ENCODE measurements at regions not wholly inside any gene's neighbourhood (a gene's known extent, or its start where the extent isn't known, plus 50 kb on each side); places are given as distances from the start of the nearest gene placed in this dataset.

DNA sequence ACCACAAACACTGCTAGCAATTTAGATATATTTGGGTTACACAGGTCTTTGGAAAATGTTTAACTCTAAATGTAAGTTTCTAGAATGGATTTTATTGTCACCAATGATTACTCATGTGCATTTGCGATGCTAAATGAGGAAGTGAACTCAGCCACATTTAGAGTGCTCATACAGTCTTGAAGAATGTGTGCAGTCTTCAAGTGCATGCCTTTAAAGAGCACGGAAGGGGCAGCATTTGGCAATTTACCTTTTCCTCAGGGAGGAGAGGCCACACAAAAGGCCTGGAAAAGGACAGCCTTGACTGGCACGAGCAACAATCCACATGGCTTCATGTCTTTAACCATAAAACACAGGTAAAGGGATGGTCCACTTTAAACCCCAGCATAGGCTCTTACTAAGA lies 78.5 kb upstream of the STK17B start:
- peak overlapping the region; percentile 26 for H3K4me2 ChIP-seq (ENCODE audit: low read length)
- no peaks in the 10 kb centered on the region for H3K27me3 ChIP-seq (ENCODE audit: control insufficient read depth, insufficient read depth, low read length)
- H3K36me3 ChIP-seq (ENCODE audit: insufficient read depth, low read length) = peaks cover 4% of the 10 kb centered on the region
- peak overlapping the region; percentile 82 for H3K9ac ChIP-seq (ENCODE audit: low read depth, low read length)
- H3K9me3 ChIP-seq (replicated peaks; ENCODE audit: low read length) = no peaks in the 10 kb centered on the region
- H3K4me1 ChIP-seq (ENCODE audit: control insufficient read depth, insufficient read depth, low read length) = peaks cover 82% of the 10 kb centered on the region
- H3K4me3 ChIP-seq (ENCODE audit: low read length) = peak overlapping the region; percentile 19

DNA sequence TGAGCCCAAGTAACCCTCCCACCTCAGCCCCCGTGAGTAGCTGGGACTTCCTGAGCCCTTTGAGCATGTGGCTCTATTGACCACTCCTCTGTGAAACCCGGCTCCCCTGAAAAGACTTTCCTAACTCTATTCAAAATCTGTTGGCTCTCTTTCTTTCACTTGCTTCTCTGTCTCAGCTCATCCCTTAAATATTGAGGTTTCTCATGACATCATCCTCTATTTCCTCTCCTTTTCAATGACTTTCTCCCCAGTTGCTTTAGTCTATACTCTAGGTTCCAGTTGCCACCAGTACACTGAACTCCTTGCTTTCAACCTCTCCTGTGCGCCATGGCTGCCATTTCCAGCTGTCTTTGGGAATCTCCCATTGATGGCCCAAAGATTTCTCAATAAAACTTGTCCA lies 79.8 kb upstream of the STK17B start:
- H3K9me3 ChIP-seq (replicated peaks; ENCODE audit: low read length) = no peaks in the 10 kb centered on the region

DNA sequence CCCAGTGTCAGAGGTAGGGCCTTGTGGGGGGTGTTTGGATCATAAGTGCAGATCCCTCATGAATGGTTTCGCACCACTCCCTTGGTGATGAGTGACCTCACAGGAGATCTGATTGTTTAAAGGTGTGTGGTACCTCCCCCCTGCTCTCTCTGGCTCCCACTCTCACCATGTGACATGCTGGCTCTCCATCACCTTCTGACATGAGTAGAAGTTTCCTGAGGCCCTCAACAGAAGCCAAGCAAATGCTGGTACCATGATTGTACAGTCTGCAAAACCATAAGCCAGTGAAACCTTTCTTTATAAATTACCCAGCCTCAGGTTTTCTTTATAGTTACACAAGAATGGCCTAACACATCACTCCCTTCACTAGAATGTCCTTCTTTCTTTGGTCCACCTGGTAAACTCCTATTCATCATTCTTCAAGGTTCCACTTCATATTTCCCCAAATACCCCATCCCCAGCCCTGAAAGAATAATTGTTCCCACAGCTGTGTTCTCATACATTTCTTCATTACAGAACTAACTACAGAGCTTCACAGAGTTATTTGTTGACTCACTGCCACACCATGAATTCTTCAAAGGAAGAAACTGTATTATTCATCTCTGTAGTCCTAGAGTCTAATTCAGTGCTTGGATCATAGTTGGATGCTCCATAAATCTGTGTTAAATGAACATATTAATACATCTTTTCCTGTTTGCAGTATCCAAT lies 81.2 kb upstream of the STK17B start:
- peaks cover 65% of the 10 kb centered on the region for H3K4me1 ChIP-seq (ENCODE audit: control insufficient read depth, insufficient read depth, low read length)
- H3K9me3 ChIP-seq (replicated peaks; ENCODE audit: low read length) = no peaks in the 10 kb centered on the region
- peak overlapping the region; percentile 22 for H3K9ac ChIP-seq (ENCODE audit: low read depth, low read length)
- no peaks in the 10 kb centered on the region for H3K27me3 ChIP-seq (ENCODE audit: control insufficient read depth, insufficient read depth, low read length)
- peaks cover 4% of the 10 kb centered on the region for H3K36me3 ChIP-seq (ENCODE audit: insufficient read depth, low read length)
- H3K4me2 ChIP-seq (ENCODE audit: low read length) = no peak overlapping the region
- no peak overlapping the region for H3K4me3 ChIP-seq (ENCODE audit: low read length)

More for the DNA sequence above, 79.8 kb upstream of the STK17B start:
- H3K4me1 ChIP-seq (ENCODE audit: control insufficient read depth, insufficient read depth, low read length) = peaks cover 69% of the 10 kb centered on the region
- no peak overlapping the region for H3K4me3 ChIP-seq (ENCODE audit: low read length)
- H3K9ac ChIP-seq (ENCODE audit: low read depth, low read length) = no peak overlapping the region
- H3K36me3 ChIP-seq (ENCODE audit: insufficient read depth, low read length) = peaks cover 4% of the 10 kb centered on the region
- H3K4me2 ChIP-seq (ENCODE audit: low read length) = no peak overlapping the region
- no peaks in the 10 kb centered on the region for H3K27me3 ChIP-seq (ENCODE audit: control insufficient read depth, insufficient read depth, low read length)

DNA sequence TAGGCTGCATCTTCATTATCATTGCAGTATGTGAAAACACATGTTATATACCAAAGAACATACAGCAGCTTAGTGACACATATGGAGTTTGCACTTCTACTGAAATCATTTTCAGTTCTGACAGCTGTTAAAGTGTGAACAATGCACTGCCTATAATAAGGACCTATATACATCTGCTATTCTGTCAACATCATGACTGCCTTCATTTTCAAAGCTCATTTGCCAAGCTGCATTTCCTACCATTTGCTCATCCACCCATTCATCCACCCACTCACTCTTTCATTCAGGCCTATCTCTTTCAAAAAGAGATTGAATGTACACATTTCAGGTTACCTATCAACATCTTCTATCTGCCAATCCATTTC lies 81.7 kb upstream of the STK17B start:
- Histone ChIP-seq H3K36me3 (ENCODE audit: insufficient read depth, low read length) (peaks cover 4% of the 10 kb centered on the region), H3K27me3 (ENCODE audit: control insufficient read depth, insufficient read depth, low read length) (no peaks in the 10 kb centered on the region), H3K4me3 (ENCODE audit: low read length) (no peak overlapping the region), H3K4me1 (ENCODE audit: control insufficient read depth, insufficient read depth, low read length) (peaks cover 61% of the 10 kb centered on the region), H3K9me3 (replicated peaks; ENCODE audit: low read length) (no peaks in the 10 kb centered on the region), H3K9ac (ENCODE audit: low read depth, low read length) (no peak overlapping the region), H3K4me2 (ENCODE audit: low read length) (no peak overlapping the region)

DNA sequence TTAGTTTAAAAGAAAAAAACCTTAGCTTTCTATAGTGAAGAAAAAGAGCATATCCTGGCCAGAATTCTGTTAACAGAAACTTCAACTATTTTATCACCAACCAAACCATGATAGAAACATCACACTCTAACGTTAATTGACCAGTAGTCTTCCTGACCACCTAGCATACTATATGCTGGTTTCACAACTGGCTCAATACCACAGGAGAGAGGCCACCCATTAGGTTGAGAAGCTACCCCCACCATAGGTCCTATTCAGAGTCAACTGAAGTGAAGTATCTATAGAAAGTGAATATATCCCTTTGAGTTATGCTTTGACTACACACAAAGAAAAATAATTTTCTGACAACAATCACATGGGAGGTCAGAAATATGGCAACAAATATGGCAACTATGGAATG lies 85.2 kb upstream of the STK17B start:
- no peaks in the 10 kb centered on the region for H3K9me3 ChIP-seq (replicated peaks; ENCODE audit: low read length)
- H3K4me2 ChIP-seq (ENCODE audit: low read length) = no peak overlapping the region
- no peak overlapping the region for H3K4me3 ChIP-seq (ENCODE audit: low read length)
- no peaks in the 10 kb centered on the region for H3K27me3 ChIP-seq (ENCODE audit: control insufficient read depth, insufficient read depth, low read length)
- H3K36me3 ChIP-seq (ENCODE audit: insufficient read depth, low read length) = peaks cover 4% of the 10 kb centered on the region
- peaks cover 45% of the 10 kb centered on the region for H3K4me1 ChIP-seq (ENCODE audit: control insufficient read depth, insufficient read depth, low read length)
- H3K9ac ChIP-seq (ENCODE audit: low read depth, low read length) = no peak overlapping the region

DNA sequence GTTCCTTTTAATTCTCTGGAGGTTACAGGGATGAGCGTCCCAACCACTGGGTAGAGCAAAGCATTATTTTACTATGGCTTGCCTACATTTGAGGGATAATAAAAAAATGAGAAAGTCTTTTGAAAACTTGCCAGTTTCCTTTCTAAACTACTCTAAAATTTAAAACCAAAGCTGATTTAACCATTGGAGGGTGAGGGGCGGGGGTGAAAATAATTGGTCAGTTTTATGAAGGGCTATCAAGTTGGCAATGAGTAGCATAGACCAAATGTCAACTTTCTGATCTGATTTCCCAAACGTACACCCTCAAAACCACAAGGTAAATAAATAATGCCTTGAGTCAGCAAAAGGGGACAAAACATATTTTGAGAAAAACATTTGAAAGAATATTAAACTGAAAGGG lies 85.7 kb upstream of the STK17B start:
- Histone ChIP-seq H3K36me3 (ENCODE audit: insufficient read depth, low read length) (peaks cover 4% of the 10 kb centered on the region), H3K9me3 (replicated peaks; ENCODE audit: low read length) (no peaks in the 10 kb centered on the region), H3K9ac (ENCODE audit: low read depth, low read length) (no peak overlapping the region), H3K27me3 (ENCODE audit: control insufficient read depth, insufficient read depth, low read length) (no peaks in the 10 kb centered on the region), H3K4me1 (ENCODE audit: control insufficient read depth, insufficient read depth, low read length) (peaks cover 45% of the 10 kb centered on the region), H3K4me3 (ENCODE audit: low read length) (no peak overlapping the region), H3K4me2 (ENCODE audit: low read length) (no peak overlapping the region)

DNA sequence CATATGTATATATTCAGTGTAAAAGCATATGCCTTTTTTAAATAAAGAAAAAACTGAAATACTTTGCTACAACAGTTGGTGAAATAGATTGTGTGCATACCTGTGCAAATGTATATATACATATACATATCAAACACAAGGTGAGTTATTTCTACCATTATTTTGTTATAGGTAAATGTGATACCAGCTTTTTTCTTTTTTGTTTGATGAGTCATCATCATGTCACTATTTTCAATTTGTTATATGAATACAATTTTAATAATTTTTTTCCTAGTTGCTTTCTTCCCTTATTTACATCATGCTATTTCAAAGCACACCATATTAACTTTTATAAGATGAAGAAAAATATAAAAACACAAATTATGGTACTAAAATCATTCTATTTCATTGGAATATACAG lies 87.0 kb upstream of the STK17B start:
- H3K4me2 ChIP-seq (ENCODE audit: low read length) = no peak overlapping the region
- no peaks in the 10 kb centered on the region for H3K9me3 ChIP-seq (replicated peaks; ENCODE audit: low read length)
- no peaks in the 10 kb centered on the region for H3K36me3 ChIP-seq (ENCODE audit: insufficient read depth, low read length)
- H3K9ac ChIP-seq (ENCODE audit: low read depth, low read length) = no peak overlapping the region
- no peak overlapping the region for H3K4me3 ChIP-seq (ENCODE audit: low read length)
- H3K27me3 ChIP-seq (ENCODE audit: control insufficient read depth, insufficient read depth, low read length) = no peaks in the 10 kb centered on the region
- H3K4me1 ChIP-seq (ENCODE audit: control insufficient read depth, insufficient read depth, low read length) = peaks cover 32% of the 10 kb centered on the region

DNA sequence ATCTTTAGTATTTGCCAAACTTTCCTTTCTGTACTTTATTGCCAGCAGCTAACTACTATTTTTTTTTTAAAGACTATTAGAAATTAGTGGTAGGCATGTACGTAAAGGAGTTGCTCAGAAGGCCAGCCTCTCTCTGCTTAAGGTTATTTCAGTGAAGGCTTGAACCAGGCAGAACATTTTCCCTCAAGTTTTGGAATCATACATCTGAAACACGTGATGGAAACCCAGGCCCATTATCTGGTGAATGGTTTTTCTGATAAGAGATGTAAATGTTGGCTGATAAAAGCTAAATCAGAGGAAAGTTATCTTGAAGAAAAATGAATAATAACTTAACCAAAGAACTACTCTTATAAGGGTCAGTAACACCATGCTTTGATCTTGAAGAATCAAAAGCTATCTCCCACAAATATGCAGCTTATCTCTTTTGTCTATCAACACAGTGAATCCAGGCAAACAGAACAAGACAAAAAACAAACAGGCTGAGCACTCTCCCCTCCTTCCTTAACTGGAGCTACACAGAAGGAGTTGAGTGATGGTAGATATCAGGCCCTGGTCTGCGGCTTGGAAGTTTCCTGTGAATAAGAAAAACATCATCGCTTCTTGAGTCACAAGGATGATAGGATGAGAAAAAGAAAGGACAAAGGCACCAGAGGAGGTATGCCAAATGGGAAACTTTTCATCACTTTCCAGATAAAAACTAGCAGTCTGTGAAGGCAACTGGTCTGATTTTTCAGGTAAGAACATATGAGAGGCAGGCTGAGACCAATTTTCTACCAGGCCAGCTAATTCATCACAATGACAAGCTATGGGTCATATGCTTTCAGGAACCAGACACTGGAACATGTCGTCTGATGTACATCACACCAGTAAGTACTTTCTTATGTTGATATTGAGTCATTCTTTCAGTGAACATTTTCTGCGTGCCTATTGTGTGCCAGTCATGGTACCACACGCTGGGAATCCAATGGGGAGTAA lies 88.4 kb upstream of the STK17B start:
- H3K9ac ChIP-seq (ENCODE audit: low read depth, low read length) = peak overlapping the region; percentile 61
- peak overlapping the region; percentile 54 for H3K4me2 ChIP-seq (ENCODE audit: low read length)
- H3K4me3 ChIP-seq (ENCODE audit: low read length) = no peak overlapping the region
- peaks cover 29% of the 10 kb centered on the region for H3K4me1 ChIP-seq (ENCODE audit: control insufficient read depth, insufficient read depth, low read length)
- H3K36me3 ChIP-seq (ENCODE audit: insufficient read depth, low read length) = no peaks in the 10 kb centered on the region
- no peaks in the 10 kb centered on the region for H3K27me3 ChIP-seq (ENCODE audit: control insufficient read depth, insufficient read depth, low read length)
- H3K9me3 ChIP-seq (replicated peaks; ENCODE audit: low read length) = no peaks in the 10 kb centered on the region

DNA sequence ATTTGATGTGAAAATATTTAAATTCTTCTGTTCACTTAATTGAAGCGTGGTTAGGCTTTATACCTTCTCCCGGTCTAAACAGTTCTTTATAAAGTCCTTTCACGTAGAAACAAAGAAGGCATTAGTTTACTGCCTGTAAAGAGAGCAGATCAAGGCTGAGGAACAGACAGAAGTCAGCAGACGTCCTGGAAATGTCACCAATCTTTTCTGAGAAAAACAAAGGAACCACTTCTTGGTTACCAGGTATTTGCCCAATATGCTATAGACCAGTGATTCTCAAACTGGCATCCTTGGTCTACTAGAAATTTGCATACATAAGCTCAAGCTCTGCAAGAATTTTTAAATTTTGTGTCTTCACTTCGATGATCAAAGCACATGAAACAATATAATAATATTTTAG lies 89.2 kb upstream of the STK17B start:
- Histone ChIP-seq H3K4me2 (ENCODE audit: low read length) (peak overlapping the region; percentile 6), H3K27me3 (ENCODE audit: control insufficient read depth, insufficient read depth, low read length) (no peaks in the 10 kb centered on the region), H3K4me3 (ENCODE audit: low read length) (no peak overlapping the region), H3K4me1 (ENCODE audit: control insufficient read depth, insufficient read depth, low read length) (peaks cover 29% of the 10 kb centered on the region), H3K9me3 (replicated peaks; ENCODE audit: low read length) (no peaks in the 10 kb centered on the region), H3K36me3 (ENCODE audit: insufficient read depth, low read length) (no peaks in the 10 kb centered on the region), H3K9ac (ENCODE audit: low read depth, low read length) (peak overlapping the region; percentile 46)

DNA sequence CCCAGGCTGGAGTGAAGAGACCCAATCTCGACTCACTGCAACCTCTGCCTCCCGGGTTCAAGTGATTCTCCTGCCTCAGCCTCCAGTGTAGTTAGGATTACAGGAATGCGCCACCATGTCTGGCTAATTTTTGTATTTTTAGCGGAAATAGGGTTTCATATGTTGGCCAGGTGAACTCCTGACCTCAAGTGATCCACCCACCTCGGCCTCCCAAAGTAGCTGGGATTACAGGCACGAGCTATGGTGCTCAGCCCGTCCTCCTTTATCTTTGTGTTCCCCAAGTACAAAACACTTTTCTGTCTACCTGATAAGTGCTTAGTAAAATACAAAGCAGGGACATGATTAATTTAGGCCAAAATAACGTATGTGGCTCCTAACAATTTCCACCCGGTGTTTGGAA lies 91.2 kb upstream of the STK17B start:
- H3K9me3 ChIP-seq (replicated peaks; ENCODE audit: low read length) = no peaks in the 10 kb centered on the region
- H3K9ac ChIP-seq (ENCODE audit: low read depth, low read length) = no peak overlapping the region
- peaks cover 33% of the 10 kb centered on the region for H3K4me1 ChIP-seq (ENCODE audit: control insufficient read depth, insufficient read depth, low read length)
- H3K4me2 ChIP-seq (ENCODE audit: low read length) = no peak overlapping the region
- no peak overlapping the region for H3K4me3 ChIP-seq (ENCODE audit: low read length)
- H3K27me3 ChIP-seq (ENCODE audit: control insufficient read depth, insufficient read depth, low read length) = no peaks in the 10 kb centered on the region
- H3K36me3 ChIP-seq (ENCODE audit: insufficient read depth, low read length) = no peaks in the 10 kb centered on the region

DNA sequence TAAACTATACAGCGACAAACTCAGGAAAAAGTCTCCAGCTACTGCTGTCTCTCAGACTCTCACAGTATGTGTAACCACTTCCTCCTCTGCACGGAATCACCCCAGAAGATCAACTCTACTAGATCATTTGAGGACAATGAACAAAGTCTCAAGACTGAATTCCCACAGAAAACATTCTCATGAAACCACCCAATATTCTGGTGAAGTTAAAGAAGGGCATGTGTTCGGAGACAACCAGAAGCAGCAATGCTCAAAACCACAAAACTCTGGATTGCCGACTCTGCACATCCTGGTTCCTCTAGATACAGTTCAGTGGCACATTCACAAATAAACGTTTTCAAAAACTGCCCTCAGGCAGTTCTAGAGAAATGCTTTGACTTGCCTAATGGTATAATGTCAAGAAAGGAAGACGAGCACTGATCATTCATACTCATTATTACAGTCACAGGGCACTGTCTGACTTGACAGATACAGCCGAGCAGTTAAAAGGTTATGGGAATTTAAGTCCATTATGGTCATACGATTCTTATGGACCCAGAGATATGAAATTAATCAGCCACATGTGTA lies 91.9 kb upstream of the STK17B start:
- Histone ChIP-seq H3K9me3 (replicated peaks; ENCODE audit: low read length) (no peaks in the 10 kb centered on the region), H3K27me3 (ENCODE audit: control insufficient read depth, insufficient read depth, low read length) (no peaks in the 10 kb centered on the region), H3K4me2 (ENCODE audit: low read length) (no peak overlapping the region), H3K4me3 (ENCODE audit: low read length) (no peak overlapping the region), H3K36me3 (ENCODE audit: insufficient read depth, low read length) (no peaks in the 10 kb centered on the region), H3K9ac (ENCODE audit: low read depth, low read length) (no peak overlapping the region), H3K4me1 (ENCODE audit: control insufficient read depth, insufficient read depth, low read length) (peaks cover 39% of the 10 kb centered on the region)
